ENCODE measurements at regions not wholly inside any gene's neighbourhood (a gene's known extent, or its start where the extent isn't known, plus 50 kb on each side); places are given as distances from the start of the nearest gene placed in this dataset.
"Not testable (repeated sequence)": the region's sequence is repeated elsewhere in the genome, so short reads cannot be mapped to it uniquely, and the experiment has no call there.

DNA sequence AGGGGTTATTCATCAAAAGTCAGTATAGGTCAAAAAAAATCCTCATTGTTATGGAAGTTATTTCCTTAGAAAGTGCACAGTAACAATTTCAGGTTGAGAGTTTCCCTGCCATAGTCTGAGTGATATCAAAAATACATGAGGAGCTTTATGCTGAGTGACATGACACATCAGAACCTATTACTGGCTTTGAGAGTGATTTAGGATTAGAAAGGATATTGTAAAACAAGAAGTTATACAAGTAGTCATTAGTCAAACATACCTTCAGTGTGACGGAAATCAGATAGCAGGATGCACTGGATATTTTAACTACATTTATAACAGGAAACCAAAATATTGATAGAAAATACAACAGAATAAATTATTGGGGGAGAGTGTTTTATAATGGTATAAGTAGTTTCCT is 471.1 kb downstream of the VGLL3 start:
- no peak for DNase-seq

GRCh38 chr3:86481636-86482035 is 509.3 kb downstream of the VGLL3 start:
- no peak for DNase-seq

DNA sequence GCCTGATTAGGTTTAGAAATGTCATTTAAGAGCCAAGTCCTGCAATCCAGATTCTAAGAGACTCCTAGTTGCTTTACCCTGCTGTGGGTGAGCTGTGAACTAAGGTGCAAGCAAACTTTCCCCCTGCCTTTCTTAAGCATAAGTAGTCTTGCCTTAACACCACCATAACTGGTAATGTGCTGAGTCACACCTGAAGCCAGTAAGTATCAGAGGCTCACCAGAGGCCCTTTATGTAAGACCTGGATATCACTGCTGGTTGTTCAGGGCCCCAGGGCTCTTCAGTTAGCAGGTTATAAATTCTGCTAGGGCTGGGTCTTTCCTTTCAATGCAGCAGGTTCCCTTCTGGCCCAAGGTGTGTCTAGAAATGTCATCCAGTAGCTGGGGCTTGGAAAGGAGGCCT is 509.9 kb downstream of the VGLL3 start:
- no peak for DNase-seq

- DNase-seq: no peak
These were observed 526.8 kb downstream of the VGLL3 start for GRCh38 chr3:86464180-86464579.

DNA sequence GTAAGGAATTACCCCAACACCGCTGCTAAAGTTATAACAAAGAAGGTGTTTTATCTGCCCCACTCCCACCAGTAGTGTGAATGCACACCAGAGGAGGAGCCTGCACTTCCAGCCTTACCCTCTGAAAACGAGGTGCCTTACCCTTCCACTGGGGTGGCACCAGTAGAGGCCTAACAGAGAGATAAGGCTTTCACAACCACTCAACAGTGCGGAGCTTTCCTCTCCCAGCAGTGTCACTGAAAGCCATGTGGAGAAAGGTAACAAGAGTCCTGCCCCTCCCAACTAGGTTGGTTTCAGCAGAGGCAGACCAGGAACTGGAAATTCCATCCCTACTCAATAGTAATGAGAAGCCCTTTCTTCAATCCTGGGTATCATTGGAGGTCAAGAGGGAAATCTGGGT is 539.2 kb downstream of the VGLL3 start:
- no peak for DNase-seq

DNA sequence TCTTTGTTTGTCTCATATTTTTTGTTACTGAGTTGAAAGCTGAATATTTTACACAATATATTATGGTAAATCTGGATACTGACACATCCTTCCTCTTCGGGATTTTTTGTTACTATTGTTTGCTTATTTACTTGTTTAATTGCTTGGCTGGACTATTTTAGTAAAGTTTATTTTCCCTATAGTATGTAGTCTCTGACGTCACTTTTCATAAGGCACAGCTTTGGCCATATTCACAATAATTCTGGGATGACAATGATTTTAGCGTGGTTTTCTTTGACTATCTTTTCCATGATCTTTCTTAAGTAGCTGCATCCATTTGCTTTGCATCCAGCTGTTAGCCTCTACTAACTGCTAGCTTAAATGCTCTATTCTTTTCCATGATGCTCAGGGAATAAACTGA is 552.4 kb downstream of the VGLL3 start:
- DNase-seq: no peak

GRCh38 chr3:86427343-86427742 is 563.6 kb downstream of the VGLL3 start:
- no peak for DNase-seq

DNA sequence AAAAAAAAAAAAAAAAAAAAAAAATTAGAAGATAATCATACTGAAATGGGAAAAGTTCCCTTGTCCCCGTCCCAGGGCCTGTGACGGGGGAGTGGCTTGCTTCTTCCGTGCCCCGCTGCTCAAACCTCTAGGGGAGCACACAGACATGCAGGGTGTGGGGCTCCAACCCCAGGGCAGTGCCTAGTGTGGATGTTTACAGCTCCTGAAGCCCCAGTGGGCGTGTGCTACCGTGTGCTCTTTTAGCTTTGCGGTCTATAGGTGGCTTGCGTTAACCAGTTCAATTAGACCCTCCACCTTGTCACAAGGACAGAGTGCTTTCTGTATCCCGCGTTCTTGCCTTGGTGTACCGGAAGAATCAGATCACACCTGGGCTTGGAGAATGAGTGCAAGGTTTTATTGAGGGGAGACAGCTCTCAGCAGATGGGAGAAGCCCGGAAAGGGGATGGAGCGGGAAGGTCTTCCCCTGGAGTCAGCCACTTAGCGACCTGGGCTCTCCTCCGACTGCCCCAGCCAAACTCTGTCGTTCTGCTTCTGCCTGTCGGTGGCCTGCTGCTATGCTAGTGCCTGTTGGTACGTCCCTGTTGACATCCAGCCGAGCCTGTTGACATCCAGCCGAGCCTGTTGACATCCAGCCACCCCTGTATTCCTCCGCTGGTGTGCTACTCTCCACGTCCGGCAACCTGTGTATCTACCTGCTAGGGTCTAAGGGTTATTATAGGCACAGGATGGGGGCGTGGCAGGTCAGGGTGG is 569.8 kb downstream of the VGLL3 start:
- DNase-seq: peak; percentile 66

DNA sequence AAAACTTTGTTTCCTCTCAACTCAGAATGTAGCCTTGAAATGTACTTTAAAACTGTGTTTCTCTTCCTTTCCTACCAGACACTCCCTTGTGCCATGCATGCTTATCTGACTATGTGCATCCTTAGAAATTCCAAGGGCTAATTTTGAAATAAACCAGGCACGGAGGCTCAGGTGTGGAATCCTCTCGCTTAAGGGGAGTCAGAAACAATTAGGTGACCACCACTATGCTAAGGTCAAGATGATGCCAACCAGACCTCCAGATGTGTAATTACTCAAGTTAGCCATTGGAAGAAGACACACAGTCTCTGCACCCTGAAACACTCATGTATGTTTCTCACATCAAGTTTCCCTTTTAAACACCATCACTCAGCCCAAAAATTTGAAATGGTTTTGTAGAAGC is 572.1 kb downstream of the VGLL3 start:
- DNase-seq: no peak

DNA sequence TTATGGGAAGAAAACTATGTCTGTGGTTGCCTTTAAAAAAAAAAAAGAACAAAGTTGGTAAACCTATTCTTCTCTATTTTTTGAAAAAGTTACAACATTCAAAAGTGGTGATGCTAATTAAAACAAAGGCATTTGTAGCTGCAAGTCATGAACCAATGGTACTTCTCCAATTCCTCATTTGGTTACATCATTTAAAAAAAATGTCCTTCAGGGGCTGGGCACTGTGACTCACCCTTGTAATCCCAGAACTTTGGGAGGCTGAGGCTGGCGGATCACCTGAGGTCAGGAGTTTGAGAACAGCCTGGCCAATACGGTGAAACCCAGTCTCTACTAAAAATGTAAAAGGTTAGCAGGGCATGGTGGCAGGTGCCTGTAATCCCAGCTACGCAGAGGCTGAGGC is 574.6 kb downstream of the VGLL3 start:
- no peak for DNase-seq

DNA sequence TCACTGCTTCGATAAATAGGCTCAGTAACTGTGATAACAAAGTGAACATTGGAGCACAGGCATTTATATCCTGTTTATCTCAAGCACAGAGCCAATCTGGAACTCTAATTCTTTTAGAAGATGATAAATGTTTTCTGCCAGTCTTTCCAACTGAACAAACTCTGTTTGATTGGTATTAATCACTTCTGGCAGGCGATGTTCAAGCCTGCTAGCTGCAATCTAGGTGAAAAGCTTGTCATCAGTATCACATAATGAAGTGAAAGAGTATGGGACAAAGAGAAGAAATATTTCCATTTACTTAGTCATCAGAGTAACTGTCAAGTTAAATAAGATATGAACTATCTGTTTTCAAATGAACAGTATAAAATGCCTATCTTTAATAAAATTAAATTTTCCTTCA is 577.3 kb downstream of the VGLL3 start:
- peak; percentile 5 for DNase-seq

DNA sequence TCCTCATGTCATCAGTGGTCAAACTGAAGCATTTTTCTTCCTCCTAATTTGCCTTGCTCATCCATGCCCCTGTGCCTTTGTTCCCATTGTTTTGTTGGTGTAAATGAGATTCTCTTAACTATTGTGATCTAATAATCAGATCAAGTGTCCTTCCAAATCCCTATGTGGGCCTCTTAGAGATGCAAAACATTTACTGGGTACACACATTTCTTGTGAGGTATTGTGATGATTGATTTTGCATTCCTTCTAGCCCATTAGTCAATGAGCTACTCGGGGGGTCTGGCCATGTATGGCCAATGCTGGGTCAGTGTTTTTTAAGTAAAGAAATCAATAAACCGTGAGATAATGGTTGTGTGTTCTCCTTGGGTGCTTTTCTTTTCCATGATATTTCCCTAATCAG is 580.4 kb downstream of the VGLL3 start:
- DNase-seq: peak; percentile 63

GRCh38 chr3:86389759-86390158 is 601.2 kb downstream of the VGLL3 start:
- DNase-seq: not testable (repeated sequence)

- peak; percentile 54 for DNase-seq
These were observed 602.1 kb downstream of the VGLL3 start for GRCh38 chr3:86388820-86389219.

DNA sequence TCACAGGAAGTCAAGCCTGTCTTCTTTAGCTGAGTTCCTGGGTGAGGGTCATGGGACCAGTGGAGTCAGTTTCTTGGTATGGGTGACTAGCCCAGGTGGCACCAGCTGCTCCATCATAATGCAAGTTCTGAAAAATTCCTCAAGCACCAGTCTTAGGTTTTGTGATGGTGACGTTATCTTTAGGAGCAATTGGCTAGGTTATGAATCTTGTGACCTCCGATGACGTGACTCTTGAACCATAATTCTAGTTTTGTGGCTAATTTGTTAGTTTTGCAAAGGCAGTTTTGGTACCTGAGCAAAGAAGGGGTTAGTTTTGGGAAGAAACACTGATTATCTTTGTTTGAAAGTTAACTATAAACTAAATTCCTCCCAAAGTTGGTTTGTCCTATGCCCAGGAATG is 608.4 kb downstream of the VGLL3 start:
- DNase-seq: no peak

DNA sequence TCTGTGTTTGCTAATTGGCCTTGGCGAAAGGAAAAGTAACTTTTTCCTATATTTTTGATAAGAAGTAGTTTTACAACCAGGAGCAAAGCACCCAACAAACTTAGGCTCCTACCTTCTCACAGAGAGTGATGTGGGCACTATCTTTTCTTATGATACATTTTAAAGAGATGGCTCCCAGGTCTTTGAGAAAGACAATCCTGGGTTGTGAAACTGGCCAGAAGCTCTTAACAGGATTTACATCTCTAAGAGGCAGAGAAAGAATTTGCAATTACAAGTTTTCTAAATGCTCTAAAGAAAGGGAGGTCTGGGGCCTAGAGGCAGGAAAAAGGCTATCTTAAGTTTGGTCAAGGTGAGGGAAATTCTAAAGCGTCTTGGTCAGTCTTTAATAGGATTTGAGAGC is 609.7 kb downstream of the VGLL3 start:
- no peak for DNase-seq

DNA sequence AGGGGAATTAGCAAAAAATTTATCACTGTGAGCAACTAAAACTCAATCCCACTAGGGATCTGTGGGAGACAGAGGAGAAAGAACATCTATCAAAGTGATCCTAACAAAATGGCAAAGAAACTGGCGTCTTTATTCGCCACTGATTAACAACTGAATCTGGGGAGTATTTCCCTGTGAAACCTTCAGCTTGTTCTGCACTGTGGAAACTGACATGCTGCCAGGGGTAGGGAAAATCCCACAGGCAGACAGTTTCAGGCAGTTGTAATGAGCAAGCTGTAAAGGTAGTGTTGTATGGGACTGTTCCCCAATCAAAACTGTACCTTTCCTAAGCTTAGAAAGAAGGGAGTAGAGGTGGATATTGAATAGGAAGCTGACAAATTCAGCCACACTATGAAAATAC is 611.7 kb downstream of the VGLL3 start:
- no peak for DNase-seq

DNA sequence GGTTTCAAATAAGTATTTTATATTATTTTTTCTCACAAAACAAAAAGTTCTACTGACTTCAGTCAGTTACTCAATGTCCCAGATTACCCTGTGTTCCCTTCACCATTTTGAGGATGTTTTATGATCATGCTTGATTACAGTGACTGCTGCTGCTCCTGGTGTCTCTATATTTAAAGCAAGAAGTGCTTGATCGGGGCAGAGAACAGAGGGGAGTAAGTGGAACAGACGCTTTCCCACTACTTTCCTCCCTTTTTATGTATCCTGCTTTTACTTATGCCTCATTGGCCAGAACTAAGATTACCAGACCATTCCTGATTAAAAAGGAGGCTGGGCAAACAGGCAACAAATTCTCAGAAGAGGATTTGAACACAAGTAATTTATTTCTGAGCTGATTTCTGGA is 612.1 kb downstream of the VGLL3 start:
- no peak for DNase-seq

- DNase-seq: not testable (repeated sequence)
These were observed 655.4 kb downstream of the VGLL3 start for GRCh38 chr3:86335566-86335965.

DNA sequence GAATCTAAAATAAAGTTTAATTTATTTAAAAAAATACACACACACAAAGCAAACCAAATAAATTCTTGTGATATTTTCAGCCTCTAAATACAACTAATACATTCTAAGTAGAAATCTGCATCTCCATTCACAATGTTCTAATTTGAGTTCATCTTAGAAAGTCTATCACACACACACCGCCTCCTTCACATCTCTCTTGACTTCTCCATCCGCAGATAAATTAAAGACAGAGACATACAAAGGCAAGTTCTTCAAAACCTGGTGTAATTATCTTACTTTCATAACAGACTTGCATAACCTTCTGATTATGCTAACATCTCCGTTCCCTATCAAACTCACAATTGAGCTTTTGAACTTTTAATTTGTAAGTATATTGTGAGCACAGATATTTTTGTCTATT is 657.3 kb downstream of the VGLL3 start:
- DNase-seq: no peak

- DNase-seq: no peak
These were observed 687.0 kb downstream of the VGLL3 start for GRCh38 chr3:86303935-86304334.

GRCh38 chr3:86282106-86282787 is 708.7 kb downstream of the VGLL3 start:
- no peak for DNase-seq

DNA sequence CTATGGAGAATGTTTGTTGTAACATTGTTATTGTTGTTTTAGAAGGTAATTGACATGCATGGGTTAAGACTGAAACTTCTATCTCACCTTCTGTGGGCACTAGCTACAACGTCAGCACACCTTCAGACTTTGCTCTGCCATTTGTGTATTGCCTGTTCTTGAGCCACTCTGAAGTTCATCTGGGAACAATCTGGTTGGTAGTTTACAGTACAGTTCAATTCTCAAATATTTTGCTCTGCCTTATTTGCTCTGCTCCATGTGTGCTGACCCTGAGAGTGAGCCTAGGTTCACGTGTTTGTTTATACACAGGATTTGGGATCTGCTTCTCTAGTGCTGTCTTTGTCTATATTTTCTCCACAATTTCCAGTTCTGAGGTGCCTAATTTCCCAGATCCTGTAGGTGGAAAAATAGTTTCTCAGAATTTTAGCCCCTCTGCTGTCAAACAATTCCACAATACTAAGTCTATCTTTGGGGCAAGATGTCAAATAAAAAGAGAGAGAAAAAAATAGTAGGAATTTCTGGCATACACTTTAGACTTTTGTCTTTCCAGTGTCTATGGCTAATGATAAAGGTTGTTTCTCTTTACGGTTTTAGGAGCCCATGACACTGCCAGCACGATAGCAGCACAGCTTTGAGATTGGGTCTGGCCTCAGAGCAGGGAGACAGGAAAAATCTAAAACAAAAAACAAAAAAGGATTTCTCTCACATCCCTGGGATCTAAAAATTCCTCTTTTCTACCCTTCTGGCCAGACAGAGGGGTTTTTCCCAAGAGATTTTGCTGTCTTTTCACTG is 721.4 kb downstream of the VGLL3 start:
- no peak for DNase-seq

Data from NCI-H146 (cell line).